Upper lobe of left lung (tissue), 4 donors: ENCODE measurements at regions not wholly inside any gene's neighbourhood (a gene's known extent, or its start where the extent isn't known, plus 50 kb on each side); places are given as distances from the start of the nearest gene placed in this dataset.

ENCODE experiments used
- CTCF ChIP-seq, 6 experiments: fragments of 450-650 bp in 4 of 6; fragments of 200-600 bp in 2 of 6; sonication (generic) in 2 of 6; IDR thresholded peaks; one replicate each; pipeline ENCODE4 v1.5.1; 2016 to 2019; ENCODE audit warnings: antibody characterized with exemption in 6 of 6
- POLR2AphosphoS5 ChIP-seq, 2 donors: sonication (generic); formaldehyde crosslinking; IDR thresholded peaks; one replicate each; pipeline ENCODE4 v1.5.1; 2017; ENCODE audit warnings: antibody characterized with exemption in 2 of 2

- peak in 2 of 6 experiments; percentile 6 to 11 for TF ChIP-seq CTCF (IDR thresholded peaks at IDR 0.05)
- peak; percentile 69 to 72 for TF ChIP-seq POLR2AphosphoS5 (IDR thresholded peaks at IDR 0.05)
These were observed 95.5 kb downstream of the MAP3K8 start for GRCh38 chr10:30529373-30529998.
